ENCODE measurements at regions not wholly inside any gene's neighbourhood (a gene's known extent, or its start where the extent isn't known, plus 50 kb on each side); places are given as distances from the start of the nearest gene placed in this dataset.

GRCh38 chr13:29909081-29909730 is 58.8 kb upstream of the UBL3 start:
- TF ChIP-seq CTCF (conservative IDR thresholded peaks at IDR 0.05), result no peak
- TF ChIP-seq EZH2 (IDR thresholded peaks at IDR 0.05; ENCODE audit: low read depth), result no peak

Measured in PC-9 (cell line).